ENCODE measurements at regions not wholly inside any gene's neighbourhood (a gene's known extent, or its start where the extent isn't known, plus 50 kb on each side); places are given as distances from the start of the nearest gene placed in this dataset.

DNA sequence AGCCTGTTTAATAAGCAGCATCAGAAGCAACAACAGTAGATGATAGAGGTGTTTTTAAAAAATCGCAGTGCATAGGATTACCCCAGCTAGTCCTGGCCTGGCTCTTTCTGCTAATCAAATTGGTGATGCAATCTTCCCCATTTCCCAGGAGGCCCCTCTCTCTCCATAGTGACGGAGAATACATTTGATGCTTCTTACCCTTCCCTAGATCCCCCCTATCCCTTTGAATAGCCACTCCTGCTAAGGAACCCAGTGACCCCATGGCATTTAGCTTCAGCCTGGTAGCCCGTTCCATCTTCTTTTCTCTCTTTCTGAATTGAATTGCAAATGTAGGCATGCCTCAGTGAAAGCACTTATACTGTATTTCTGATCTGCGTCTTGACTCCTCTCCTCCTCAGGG lies 223.6 kb upstream of the GAP43 start:
- TF ChIP-seq, protein P1, sequence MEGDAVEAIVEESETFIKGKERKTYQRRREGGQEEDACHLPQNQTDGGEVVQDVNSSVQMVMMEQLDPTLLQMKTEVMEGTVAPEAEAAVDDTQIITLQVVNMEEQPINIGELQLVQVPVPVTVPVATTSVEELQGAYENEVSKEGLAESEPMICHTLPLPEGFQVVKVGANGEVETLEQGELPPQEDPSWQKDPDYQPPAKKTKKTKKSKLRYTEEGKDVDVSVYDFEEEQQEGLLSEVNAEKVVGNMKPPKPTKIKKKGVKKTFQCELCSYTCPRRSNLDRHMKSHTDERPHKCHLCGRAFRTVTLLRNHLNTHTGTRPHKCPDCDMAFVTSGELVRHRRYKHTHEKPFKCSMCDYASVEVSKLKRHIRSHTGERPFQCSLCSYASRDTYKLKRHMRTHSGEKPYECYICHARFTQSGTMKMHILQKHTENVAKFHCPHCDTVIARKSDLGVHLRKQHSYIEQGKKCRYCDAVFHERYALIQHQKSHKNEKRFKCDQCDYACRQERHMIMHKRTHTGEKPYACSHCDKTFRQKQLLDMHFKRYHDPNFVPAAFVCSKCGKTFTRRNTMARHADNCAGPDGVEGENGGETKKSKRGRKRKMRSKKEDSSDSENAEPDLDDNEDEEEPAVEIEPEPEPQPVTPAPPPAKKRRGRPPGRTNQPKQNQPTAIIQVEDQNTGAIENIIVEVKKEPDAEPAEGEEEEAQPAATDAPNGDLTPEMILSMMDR (IDR thresholded peaks at IDR 0.05) = no peak
- no peak for TF ChIP-seq EP300 (IDR thresholded peaks at IDR 0.05; ENCODE audit: low read depth)
